ENCODE measurements at regions not wholly inside any gene's neighbourhood (a gene's known extent, or its start where the extent isn't known, plus 50 kb on each side); places are given as distances from the start of the nearest gene placed in this dataset.
"Not testable (repeated sequence)": the region's sequence is repeated elsewhere in the genome, so short reads cannot be mapped to it uniquely, and the experiment has no call there.

DNA sequence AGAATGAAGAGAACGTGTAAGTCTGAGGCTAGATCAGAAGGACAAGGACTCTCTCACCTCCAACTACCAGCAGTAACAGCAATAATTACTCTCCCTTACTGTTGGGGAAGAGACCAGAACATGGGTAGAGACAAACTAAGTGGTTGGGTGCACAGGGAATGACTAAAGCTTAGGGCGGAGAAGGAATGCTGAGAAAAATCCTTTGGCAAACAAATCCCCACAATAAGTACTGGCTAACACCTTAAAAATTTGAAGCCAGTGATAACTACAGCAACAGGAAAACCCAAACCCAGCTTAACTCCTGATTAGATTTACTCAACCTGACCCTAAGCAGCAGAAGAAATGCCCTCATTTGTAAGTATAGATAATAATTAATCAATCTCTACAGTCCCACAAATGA lies 759.0 kb downstream of the AACS start:
- DNase-seq = no peak

- DNase-seq = no peak
Observed at GRCh38 chr12:125835852-125836251, 770.6 kb downstream of the AACS start.

- no peak for DNase-seq
Observed at GRCh38 chr12:125836647-125837046, 771.4 kb downstream of the AACS start.

GRCh38 chr12:125841332-125841731 lies 776.1 kb downstream of the AACS start:
- DNase-seq = no peak

GRCh38 chr12:125852116-125852515 lies 786.9 kb downstream of the AACS start:
- no peak for DNase-seq

DNA sequence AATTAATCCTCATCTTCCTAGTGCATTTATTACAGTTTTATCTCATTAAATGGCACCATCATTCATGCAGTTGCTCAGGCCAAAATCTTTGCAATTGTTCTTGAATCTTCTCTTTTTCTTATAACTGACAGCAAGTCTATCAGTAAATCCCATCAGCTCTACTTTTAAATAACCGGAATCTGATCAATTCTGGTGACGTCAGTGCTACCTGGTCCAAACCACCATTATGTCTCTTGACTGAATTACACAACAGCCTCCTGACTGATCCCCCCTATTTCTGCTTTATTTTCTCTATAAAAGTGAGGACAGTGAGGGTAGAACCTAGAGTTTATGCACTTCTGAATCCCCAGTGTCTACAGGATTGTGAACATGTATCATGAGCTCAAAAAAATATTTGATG lies 787.4 kb downstream of the AACS start:
- DNase-seq = no peak

GRCh38 chr12:125853670-125854069 lies 788.4 kb downstream of the AACS start:
- DNase-seq = no peak

DNA sequence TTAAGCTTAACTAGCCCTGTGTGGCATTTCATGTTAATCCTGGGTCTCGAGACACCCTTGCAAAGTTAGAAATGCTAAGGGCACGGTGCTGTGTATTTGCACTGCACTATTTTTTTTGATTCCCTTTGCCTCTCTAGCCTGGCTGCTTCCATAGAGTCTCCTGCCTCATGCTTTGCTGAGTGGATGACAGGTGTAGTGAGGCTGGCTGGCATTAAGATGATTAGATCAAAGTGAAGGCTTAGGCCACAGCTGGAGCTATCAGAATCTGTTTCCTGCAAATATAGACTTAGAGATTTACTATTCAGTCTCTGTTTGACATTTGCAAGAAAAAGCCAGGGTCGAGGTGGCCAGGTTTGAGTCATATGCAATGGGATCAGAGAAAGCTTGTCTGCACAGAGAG lies 791.1 kb downstream of the AACS start:
- DNase-seq = no peak

- no peak for DNase-seq
Observed at GRCh38 chr12:125856896-125857295, 791.7 kb downstream of the AACS start.

GRCh38 chr12:125860672-125861288 lies 795.5 kb downstream of the AACS start:
- no peak for DNase-seq

DNA sequence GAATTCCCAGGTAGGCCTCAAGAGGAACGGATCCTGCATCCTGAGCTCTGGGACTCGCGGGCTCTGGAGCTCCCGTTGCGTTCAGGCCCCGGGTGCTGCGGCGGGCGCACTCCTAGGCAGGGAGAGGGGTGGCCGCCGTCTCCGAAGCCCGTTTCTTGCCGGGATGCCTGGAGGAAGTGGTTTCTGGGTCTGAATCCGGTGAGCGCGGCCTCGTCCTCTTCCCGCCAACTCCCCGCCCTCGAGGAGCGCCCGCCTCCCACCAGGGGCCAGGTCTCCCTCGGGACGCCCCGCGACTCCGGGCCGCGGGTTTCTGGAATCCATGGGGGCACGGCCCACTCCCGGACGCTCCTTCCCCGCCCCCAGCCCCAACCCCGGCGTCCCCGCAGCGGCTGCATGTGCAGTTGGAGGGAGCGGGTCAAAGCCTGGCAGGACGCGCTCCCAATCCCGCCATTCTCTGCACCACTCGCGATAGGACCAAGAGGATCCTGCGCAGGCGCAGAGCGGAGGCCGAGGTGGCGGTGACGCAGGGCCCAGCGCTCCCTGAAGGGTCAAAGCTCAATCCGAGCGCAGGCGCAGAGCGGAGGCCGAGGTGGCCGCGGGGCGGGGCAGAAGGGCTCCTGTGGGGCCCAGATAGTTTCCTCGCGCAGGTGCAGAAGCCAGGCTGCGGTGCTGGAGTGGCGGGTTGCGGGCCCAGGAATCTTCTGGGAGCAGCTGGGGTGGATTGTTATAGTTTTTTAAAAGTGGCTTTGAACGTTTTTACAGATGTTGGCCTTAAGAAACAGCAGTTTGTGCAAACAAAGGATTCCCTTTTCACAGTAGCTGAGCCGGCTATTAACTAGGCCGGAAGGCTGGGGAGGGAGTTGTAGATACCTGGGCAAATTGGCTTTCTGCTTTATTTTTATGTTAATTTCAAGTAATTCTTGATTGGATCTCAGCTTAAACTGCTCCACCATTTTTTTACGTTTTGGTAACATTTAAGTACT lies 796.4 kb downstream of the AACS start:
- no peak for DNase-seq

DNA sequence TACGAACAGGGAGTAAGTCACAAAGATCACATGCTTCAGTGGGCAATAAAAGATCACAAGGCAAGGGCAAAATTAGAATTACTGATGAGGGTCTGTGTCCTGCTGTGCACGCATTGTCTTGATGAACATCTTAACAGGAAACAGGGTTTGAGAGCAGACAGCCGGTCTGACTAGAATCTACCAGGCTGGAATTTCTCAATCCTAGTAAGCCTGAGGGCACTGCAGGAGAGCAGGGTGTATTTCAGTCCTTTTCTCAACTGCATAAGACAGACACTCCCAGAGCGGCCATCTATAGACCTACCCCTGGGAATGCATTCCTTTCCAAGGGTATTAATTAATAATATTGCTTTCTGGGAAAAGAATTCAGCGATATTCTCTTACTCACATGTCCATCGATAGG lies 800.0 kb downstream of the AACS start:
- not testable (repeated sequence) for DNase-seq

- no peak for DNase-seq
Observed at GRCh38 chr12:125871811-125872594, 806.8 kb downstream of the AACS start.

- DNase-seq = no peak
Observed at GRCh38 chr12:125873016-125873415, 807.8 kb downstream of the AACS start.

GRCh38 chr12:125878483-125878882 lies 813.2 kb downstream of the AACS start:
- no peak for DNase-seq

GRCh38 chr12:125882141-125882540 lies 816.9 kb downstream of the AACS start:
- DNase-seq = no peak

GRCh38 chr12:125888921-125889320 lies 823.7 kb downstream of the AACS start:
- no peak for DNase-seq

DNA sequence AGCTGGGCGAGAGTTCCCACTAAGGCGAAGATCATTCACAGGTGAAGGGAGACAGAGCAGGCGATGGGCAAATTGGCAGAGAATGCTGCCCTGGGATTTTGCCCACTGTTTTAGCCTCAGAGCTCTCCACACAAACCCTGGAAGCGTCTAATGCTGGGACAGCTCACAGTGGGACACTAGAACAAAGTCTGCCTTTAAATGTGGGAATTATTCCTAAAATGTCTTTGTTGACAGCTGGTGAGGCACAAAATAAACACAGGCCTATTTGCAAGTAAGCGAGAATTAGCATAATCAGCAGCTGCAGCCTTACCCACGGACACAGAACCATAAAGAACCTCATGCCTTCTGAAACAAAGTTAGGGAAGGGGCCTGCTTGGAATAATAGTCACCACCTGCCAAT lies 824.5 kb downstream of the AACS start:
- no peak for DNase-seq

- no peak for DNase-seq
Observed at GRCh38 chr12:125890366-125890905, 825.2 kb downstream of the AACS start.

GRCh38 chr12:125890971-125891370 lies 825.7 kb downstream of the AACS start:
- no peak for DNase-seq

DNA sequence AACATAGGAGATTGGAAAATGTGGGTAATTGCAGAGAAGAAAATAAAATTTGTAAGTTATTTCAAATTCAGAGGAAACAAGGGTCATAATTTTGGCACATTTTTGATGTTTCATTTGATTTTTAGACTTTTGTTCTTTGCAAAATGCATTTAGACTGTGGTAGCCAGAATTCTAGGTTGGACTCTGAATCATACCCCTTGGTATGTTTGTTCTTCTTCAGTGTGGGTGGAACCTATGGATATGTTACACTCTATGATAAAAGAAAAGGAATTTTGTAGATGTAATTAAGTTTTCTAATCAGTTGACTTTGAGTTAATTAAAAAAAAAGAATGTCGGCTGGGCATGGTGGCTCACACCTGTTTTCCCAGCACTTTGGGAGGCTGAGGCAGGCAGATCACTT lies 827.0 kb downstream of the AACS start:
- DNase-seq = no peak

DNA sequence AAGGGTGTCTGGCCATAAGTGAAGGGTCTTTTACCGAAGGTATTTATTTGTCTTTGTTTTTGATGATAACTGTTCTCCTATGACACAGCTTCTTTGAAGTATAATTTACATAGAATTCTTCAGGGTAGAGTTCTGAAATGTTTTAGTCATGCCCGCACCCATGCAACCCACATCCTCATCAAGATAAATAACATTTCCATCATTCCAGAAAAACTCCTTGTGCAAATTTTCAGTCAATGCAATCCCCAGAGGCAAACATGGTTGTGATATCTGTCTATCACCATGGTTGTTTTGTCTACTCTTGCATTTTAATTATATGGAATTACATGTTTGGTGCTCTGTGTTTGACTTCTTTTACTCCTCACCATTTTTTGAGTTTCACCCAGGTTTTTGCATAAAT lies 837.8 kb downstream of the AACS start:
- no peak for DNase-seq

GRCh38 chr12:125907351-125907750 lies 842.1 kb downstream of the AACS start:
- DNase-seq = no peak

Measured in activated CD4-positive, alpha-beta T cell treated with anti-CD3 and anti-CD28 coated beads, Interleukin-2, amount 50 U/mL, for 48 hours (primary cell).